ENCODE measurements at regions not wholly inside any gene's neighbourhood (a gene's known extent, or its start where the extent isn't known, plus 50 kb on each side); places are given as distances from the start of the nearest gene placed in this dataset.
"Not testable (repeated sequence)": the region's sequence is repeated elsewhere in the genome, so short reads cannot be mapped to it uniquely, and the experiment has no call there.

GRCh38 chr13:58495668-58496067, 864.1 kb downstream of the PCDH17 start:
- DNase-seq (ENCODE audit: low read depth) = no peak

GRCh38 chr13:58500938-58501337, 869.4 kb downstream of the PCDH17 start:
- DNase-seq (ENCODE audit: low read depth) = no peak

DNA sequence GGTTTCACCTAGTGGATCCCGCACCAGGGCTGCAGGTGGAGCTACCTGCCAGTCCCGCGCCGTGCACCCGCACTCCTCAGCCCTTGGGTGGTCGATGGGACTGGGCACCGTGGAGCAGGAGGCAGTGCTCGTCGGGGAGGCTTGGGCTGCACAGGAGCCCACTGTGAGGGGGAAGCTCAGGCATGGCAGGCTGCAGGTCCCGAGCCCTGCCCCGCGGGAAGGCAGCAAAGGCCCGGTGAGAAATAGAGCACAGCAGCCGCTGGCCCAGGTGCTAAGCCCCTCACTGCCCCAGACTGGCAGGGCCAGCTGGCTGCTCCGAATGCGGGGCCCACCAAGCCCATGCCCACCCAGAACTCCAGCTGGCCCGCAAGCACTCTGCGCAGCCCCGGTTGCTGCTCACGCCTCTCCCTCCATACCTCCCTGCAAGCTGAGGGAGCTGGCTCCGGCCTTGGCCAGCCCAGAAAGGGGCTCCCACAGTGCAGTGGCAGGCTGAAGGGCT, 872.7 kb downstream of the PCDH17 start:
- DNase-seq (ENCODE audit: low read depth) = not testable (repeated sequence)

DNA sequence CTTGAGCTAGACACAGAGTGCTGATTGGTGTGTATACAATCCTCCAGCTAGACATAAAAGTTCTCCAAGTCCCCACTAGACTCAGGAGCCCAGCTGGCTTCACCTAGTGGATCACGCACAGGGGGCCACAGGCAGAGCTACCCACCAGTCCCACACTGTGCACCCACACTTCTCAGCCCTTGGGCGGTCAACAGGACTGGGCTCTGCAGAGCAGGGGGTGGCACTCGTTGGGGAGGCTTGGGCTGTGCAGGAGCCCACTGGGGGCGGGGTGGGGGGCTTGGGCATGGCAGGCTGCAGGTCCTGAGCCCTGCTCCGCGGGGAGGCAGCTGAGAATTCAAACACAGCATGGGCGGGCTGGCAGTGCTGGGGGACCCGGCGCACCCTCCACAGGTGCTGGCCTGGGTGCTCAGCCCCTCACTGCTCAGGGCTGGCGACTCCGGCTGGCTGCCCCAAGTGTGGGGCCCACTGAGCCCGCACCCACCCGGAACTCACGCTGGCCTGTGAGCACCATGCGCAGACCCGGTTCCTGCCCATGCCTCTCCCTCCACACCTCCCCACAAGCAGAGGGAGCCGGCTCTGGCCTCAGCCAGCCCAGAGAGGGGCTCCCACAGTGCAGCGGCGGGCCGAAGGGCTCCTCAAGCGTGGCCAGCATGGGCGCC, 873.8 kb downstream of the PCDH17 start:
- DNase-seq (ENCODE audit: low read depth) = not testable (repeated sequence)

- no peak for DNase-seq (ENCODE audit: low read depth)
These were observed 896.8 kb downstream of the PCDH17 start for GRCh38 chr13:58528351-58528750.

DNA sequence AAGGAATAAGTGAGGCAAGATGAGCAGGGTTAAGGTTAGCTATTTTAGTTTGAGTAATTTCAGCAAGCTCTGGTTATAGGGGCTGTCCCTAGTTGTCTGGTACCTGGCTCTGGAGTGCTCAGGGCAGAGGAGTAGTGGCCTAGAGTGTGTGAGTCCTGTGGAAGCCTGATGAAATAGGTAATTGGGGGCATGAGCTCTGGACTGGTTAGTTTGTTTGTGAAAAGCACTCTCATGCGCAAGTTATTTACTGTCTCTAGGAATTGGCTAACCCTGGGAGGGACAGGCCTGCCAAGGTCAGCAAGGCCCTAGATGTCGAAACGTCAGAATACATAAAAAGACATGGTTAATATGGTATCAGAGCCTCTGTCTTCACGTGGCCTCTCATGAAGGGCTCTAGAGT, 900.1 kb downstream of the PCDH17 start:
- no peak for DNase-seq (ENCODE audit: low read depth)

DNA sequence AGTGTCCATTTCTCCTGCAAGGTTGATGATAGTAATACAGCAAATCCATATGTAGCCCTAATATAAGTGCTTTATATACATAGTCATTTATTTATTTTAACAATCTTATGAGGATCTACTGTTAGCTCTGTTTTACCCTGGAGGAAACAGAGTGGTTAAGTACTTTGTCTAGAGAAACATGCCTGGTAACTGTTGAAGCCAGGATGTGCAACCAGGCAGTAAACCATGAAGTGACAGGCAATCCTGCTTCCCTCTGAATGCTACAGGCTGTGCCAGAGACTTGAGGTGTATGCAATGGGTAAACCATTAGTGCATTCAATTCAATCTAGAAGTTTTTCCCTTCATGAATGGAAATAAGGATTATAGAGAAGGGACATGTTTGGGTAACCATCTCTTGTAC, 911.0 kb downstream of the PCDH17 start:
- no peak for DNase-seq (ENCODE audit: low read depth)

DNA sequence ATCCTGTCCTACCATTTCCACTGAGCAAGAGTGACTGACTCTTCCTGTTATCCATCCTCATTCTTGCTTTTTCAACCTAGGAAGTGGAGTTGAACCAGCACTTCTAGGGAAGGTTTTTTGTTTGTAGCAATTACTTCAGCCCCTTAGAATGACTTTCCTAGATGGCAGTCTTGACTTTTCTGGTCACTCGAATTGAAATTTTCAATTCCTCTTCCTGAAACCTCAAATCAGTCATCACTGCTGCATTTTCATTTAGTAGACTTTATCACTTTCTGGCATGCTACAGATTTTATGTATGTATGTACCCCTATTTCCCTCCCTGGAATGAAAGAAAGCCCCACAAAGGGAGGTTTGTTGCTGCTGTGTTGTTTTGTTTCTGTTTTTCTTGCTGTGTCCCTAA, 915.9 kb downstream of the PCDH17 start:
- no peak for DNase-seq (ENCODE audit: low read depth)

DNA sequence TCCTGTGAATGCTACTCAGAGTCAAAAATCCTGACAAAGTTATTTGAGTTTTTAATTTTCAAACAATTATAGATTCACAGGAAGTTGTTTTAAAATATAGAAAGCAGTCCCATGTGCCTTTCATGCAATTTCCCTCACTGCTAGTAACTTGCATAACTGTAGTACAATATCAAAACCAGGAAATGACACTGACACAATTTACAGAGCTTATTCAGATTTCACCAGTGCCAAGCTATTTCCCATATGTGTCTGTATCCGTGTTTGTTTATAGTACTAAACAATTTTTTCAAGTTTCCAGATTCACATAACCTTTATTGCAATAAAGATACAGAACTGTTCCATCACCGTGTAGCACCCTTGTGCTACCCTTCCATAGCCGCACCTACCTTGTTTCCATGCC, 934.6 kb downstream of the PCDH17 start:
- no peak for DNase-seq (ENCODE audit: low read depth)

DNA sequence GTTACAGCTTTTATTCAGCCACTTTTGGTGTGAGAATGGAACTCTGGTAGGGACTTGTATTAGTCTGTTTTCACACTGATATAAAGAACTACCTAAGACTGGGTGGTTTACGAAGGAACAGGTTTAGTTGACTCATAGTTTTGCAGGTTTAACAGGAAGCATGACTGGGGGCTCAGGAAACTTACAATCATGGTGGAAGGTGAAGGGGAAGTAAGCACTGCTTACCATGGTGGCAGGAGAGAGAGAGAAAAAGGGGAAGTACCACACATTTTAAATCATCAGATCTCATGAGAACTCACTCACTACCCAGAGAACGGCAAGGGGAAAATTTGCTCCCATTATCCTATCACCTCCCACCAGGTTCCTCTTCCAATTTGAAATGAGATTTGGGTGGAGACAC, 942.2 kb downstream of the PCDH17 start:
- no peak for DNase-seq (ENCODE audit: low read depth)

GRCh38 chr13:58574791-58575190, 943.2 kb downstream of the PCDH17 start:
- no peak for DNase-seq (ENCODE audit: low read depth)

GRCh38 chr13:58579468-58579867, 947.9 kb downstream of the PCDH17 start:
- DNase-seq (ENCODE audit: low read depth) = no peak

DNA sequence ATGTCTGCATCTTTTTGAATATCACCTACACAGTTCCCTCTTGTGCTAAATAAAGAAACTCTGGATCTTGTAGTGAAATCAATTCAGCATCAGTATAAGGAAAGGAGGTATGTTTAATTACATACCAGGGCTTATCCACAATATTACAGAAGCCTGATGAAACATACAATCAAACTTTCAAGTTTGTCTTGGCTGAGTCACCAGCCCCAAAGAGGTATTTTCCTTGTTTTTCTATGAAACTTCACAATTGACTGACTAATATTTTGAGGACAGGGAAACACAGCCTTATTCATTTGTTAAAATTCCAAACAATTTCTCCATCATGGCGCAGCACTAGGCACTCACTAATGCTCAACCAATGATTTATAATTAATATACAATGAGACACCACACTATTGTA, 952.4 kb downstream of the PCDH17 start:
- no peak for DNase-seq (ENCODE audit: low read depth)

DNA sequence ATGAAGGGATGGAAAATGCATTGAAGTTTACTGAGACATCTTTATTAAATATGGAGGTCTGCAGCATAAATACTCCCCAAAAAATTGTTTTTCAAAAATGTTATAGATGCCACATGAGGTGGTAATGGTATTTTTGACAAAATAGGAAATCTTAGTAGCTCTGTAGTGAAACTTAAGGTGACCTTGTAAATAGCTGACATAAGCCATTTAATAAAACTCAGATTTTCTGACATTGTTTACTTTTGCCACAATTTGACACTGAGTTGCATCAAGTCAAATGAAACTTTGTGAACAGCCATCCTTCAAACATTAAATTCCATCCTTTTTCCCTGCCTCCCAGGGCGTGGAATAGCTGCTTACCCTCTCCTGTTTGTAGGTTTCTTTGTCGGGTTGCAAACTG, 953.1 kb downstream of the PCDH17 start:
- no peak for DNase-seq (ENCODE audit: low read depth)

DNA sequence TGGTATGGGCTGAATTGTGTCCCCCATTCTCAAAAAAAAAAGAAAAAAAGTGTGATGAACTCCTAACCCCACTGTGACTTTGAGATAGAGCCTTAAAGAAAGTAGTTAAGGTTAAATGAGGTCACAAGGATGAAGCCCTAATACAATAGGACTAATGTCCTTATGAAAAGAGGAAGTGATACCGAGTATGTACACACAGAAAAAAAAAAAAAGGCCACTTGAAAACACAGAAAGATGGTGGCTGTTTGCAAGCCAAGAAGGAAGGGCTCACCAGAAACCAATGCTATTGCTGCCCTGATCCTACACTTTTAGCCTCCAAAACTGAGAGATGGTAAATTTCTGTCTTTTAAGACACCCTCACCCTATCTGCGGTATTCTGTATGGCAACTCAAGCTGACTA, 955.6 kb downstream of the PCDH17 start:
- no peak for DNase-seq (ENCODE audit: low read depth)

GRCh38 chr13:58592052-58592451, 960.5 kb downstream of the PCDH17 start:
- DNase-seq (ENCODE audit: low read depth) = no peak

DNA sequence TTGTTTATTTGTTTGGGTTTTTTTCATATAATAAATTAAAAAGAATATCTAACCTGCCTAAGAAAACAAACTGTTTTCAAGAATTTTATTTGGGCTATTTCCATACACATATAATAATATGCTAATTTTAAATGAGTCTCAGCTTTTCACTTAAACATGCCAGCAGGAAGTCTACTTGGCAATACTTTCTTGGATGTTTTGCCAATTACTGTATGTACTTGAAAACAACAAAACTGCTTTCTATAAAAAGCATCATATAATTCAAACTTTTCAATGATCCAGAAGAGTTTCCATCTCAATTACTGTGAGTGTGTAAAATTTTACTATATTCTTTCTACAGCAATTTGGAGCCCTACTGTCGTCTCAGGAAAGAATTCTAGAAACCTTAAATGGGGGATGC, 961.2 kb downstream of the PCDH17 start:
- DNase-seq (ENCODE audit: low read depth) = no peak

- DNase-seq (ENCODE audit: low read depth) = no peak
These were observed 963.4 kb downstream of the PCDH17 start for GRCh38 chr13:58594747-58595600.

DNA sequence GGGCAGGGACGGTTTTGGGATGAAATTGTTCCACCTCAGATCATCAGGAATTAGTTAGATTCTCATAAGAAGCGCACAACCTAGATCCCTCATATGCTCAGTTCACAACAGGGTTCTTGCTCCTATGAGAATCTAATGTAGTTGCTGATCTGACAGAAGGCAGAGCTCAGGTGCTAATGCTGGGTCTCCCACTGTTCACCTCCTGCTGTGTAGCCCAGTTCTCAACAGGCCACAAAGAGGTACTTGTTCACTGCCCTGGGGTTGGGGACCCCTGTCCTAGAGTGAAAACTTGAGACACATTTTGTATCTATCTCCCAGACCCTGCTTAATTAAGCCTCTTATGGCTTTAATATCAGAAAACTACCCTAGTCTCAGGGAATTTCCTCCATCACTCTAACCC, 966.0 kb downstream of the PCDH17 start:
- DNase-seq (ENCODE audit: low read depth) = no peak

DNA sequence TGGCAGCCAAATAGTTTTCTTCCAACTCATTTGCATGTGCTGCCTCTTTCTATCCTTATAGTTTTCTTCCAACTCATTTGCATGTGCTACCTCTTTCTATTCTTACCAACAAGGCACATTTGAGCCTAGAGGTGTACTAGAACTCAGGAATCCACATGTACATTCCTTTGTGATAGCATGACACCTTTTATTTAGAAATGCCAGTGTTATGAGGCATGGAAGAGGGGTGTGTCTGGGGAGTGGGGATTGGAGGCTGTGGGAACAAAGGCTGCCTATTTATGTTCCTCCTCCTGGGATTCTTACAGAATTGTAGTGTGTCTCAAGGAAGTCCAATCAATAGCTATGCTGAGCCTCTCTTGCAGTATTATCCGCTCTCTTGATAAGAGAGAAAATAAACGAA, 966.7 kb downstream of the PCDH17 start:
- DNase-seq (ENCODE audit: low read depth) = no peak

- no peak for DNase-seq (ENCODE audit: low read depth)
These were observed 979.6 kb downstream of the PCDH17 start for GRCh38 chr13:58611117-58611516.

- no peak for DNase-seq (ENCODE audit: low read depth)
These were observed 986.5 kb downstream of the PCDH17 start for GRCh38 chr13:58617880-58618665.

All from RPMI7951 (cell line).